Esophagus squamous epithelium (tissue), 4 donors: ENCODE measurements at regions not wholly inside any gene's neighbourhood (a gene's known extent, or its start where the extent isn't known, plus 50 kb on each side); places are given as distances from the start of the nearest gene placed in this dataset.

ENCODE experiments used
- CTCF ChIP-seq, 6 experiments: fragments of 450-650 bp in 4 of 6; fragments of 200-600 bp in 2 of 6; sonication (generic) in 2 of 6; IDR thresholded peaks; one replicate each; pipeline ENCODE4 v1.5.1; 2016 to 2019; ENCODE audit warnings: antibody characterized with exemption in 6 of 6, mild to moderate bottlenecking in 4 of 6, moderate library complexity in 4 of 6
- POLR2A ChIP-seq, 4 donors: fragments of 450-650 bp; IDR thresholded peaks; one replicate each; pipeline ENCODE4 v1.6.1; 2017; ENCODE audit warnings: antibody characterized with exemption in 4 of 4, mild to moderate bottlenecking in 4 of 4, moderate library complexity in 3 of 4

DNA sequence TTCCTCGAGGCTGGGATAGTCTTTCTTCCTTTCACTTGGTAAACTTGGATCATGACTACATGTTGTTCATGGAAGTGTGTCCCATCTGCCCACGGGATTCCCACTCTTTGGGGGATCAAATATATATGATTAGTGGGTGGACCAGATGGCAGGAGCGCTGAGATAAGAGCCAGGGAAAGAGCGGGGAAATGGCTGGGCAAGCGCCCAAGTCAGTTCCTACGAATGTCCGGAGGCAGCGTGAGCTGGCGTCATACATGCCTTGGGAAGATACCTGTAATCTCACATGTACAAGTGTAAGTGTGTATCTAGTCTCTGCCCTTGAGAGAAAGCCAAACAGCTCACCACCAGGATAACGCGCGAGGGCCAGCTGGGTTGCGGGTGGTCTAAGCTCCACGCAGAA lies 62.3 kb downstream of the FZD10 start:
- no peak for TF ChIP-seq CTCF (IDR thresholded peaks at IDR 0.05)
- no peak for TF ChIP-seq POLR2A (IDR thresholded peaks at IDR 0.05)
